ENCODE measurements at regions not wholly inside any gene's neighbourhood (a gene's known extent, or its start where the extent isn't known, plus 50 kb on each side); places are given as distances from the start of the nearest gene placed in this dataset.
"Not testable (repeated sequence)": the region's sequence is repeated elsewhere in the genome, so short reads cannot be mapped to it uniquely, and the experiment has no call there.

DNA sequence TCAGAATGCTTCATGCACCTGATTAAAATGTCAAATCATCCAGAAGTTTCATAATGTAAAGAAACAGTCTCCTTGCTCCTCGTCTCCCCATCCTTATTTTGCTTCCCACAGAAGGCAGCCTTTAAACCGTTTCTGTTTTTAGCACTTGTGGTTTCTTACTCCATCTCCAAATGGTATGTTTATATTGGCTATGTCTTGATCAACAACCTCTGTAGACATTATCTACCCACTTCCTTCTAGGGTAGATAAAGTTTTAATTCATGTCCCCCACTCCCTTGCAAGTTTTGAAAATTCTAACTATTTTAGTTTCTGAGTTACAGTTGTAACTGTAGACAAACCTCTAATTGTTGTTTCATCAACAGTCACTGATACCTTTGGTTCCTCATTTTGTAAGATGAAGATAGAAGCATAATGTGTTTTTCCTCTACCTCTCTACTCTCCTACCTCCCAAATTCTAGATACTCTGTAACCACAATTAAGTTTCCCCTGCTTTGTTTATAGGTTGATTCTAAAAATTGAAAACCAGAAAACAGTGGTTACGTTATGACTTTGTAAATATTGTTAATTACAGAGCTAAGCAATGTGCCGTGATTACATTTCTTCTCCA is 291.7 kb upstream of the GATB start:
- DNase-seq, result no peak

- DNase-seq, result not testable (repeated sequence)
Observed at GRCh38 chr4:152051332-152051731, 290.5 kb upstream of the GATB start.

DNA sequence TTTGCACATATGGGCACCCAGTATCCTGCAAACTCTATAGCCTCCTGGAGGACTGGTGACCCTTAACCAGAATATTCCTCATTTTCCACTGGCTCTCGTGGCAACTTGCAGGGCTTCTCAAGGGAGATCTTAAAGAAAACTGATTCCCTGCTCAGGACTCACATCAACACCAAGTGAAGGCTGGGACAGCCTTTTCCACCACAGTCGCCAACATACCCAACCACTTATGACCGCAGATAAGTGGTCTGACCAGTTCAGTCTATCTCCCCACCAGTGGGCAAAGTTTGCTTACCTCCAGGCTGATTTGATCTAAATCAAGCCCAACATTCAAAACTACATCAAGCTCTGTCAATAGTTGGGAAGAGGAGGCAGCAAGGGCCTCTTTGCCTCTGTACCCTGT is 289.3 kb upstream of the GATB start:
- no peak for DNase-seq

GRCh38 chr4:152047451-152047850 is 286.6 kb upstream of the GATB start:
- no peak for DNase-seq

DNA sequence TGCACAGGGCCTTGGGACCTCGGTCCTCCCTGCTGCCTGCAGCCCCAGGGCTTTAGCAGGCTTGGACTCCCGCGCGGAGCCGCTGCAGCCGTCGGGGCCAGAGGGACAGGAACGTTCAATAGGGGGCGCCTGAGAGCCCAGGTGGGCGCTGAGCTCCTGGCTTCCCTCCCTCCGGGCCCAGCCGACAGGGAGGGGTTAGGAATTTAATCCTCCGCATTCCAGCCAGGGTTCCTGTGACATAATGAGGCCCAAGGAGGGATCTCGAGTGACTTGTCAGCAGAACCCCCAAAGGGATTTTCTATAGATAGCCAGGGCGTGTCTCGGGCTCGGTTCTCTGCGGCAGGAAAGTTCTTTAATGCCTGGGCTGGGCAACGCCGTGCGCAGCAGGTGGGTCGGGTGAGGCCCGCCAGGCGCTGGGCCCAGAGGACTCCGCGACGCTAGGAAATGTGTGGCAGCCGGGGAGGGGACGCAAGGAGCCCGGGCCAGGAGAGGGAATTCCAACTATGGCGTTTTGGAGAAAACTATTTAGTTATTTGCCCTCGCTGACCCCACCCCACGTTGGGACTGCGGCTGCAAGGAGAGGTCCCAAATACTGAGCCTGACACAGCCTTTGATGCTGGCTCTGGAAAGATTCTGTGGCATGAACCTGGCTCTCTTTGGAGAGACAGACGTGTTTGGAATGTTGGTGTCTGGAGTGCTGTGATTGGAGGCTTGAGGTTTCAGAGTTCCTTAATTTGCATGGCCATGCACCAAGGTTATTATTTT is 285.2 kb upstream of the GATB start:
- peak; percentile 8 for DNase-seq

DNA sequence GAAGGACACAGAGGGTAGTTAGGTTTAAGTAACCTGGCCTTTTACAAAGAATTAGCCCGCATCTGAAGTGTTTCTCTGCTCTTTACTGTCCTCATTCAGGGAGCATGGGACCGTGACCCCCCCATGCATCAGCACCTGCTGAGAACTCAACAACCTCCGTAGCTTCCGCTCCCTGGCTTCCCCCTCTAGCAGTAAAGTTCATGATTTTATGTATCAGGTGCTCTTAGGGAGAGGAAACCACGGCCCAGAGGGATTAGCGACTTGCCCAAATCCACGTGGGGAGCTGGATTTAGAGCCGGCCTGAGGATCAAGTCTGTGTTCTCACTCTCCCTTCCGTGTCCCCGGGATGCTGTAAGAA is 284.6 kb upstream of the GATB start:
- DNase-seq, result no peak

- no peak for DNase-seq
Observed at GRCh38 chr4:152044331-152045036, 283.7 kb upstream of the GATB start.

GRCh38 chr4:152041295-152041694 is 280.5 kb upstream of the GATB start:
- DNase-seq, result no peak

GRCh38 chr4:152039691-152040090 is 278.9 kb upstream of the GATB start:
- no peak for DNase-seq

DNA sequence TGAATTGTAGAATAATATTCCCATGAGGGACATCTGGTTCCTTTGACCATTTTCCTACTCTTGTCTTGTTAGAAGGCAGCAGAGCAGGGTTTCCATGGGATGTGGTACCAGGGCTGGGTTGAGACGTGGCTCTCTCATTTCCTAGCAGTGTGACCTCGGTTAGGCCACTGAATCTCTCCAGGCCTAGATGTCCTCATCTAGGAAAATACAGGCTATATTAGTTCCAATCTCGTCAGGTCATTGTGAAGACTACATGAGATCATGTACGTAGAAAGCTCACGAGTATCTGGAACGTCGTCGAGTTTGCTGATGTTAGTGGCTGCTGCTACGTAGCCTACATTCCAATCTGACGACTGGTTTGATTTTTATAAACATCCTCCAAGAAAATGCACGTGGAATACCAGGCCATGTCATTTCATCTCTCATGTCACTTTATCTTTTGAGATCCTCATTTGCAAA is 278.2 kb upstream of the GATB start:
- DNase-seq, result no peak

DNA sequence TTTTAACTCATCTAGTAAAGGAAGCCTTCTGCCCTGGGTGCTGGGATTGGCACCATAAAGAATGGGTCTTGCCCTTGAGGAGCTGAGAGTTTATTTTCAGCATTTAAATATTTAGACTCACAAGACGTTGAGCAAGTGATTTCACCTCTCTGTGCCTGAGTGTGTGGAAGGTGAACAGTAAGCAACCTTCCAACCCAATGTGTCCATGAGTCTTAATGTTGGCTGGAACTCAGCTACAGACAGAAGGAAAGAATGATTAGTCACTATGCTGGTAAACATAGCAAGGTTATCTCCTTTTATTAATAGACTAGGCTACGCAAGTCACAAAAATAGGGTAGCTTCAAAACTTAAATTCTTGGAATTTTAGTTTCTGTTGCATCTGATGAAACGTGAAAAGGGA is 277.4 kb upstream of the GATB start:
- no peak for DNase-seq

- DNase-seq, result no peak
Observed at GRCh38 chr4:152037435-152037834, 276.6 kb upstream of the GATB start.

GRCh38 chr4:152033621-152034020 is 272.8 kb upstream of the GATB start:
- DNase-seq, result no peak

GRCh38 chr4:152032722-152033131 is 271.9 kb upstream of the GATB start:
- no peak for DNase-seq

GRCh38 chr4:152029631-152030030 is 268.8 kb upstream of the GATB start:
- DNase-seq, result no peak

- no peak for DNase-seq
Observed at GRCh38 chr4:152028131-152028530, 267.3 kb upstream of the GATB start.

- no peak for DNase-seq
Observed at GRCh38 chr4:152024881-152025280, 264.1 kb upstream of the GATB start.

- DNase-seq, result no peak
Observed at GRCh38 chr4:152023674-152024073, 262.9 kb upstream of the GATB start.

DNA sequence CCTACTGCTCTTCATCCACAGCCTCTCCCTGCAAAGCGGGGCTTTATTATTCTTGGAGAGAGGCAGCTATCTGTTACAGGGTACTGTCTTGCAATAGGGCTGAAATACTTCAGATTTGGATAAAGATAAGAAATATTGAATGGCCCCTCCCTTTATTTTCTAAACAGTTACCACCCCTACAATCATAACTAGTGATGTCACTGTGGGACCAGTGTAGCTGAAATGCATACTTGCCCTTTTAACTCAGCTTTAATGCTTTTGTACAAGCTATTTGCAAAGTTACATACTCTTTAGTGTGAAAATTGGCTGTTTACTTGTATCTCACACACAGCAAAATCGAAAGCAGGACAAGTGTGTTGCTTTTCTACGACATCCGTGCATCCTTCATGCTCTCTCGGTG is 261.7 kb upstream of the GATB start:
- DNase-seq, result no peak

- DNase-seq, result no peak
Observed at GRCh38 chr4:152021788-152022438, 261.1 kb upstream of the GATB start.

- no peak for DNase-seq
Observed at GRCh38 chr4:152020073-152020472, 259.3 kb upstream of the GATB start.

DNA sequence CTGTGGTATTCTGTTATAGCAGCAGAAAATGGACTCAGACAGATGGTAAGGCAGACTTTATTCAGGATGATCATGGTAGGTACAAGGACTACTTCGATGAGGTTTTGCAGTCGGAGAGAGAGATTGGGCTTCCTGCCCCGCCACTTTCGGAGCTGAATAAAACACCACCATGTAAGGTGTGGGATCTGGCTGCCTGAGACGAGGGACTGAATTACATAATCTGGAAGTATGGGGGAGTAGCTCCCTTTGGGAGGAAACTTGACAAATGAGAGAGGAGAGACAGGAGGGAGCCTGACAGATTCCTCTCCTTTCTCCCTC is 255.5 kb upstream of the GATB start:
- DNase-seq, result no peak

GRCh38 chr4:152015597-152016302 is 254.9 kb upstream of the GATB start:
- DNase-seq, result no peak

All from NCI-H2171 (cell line).